ENCODE measurements at regions not wholly inside any gene's neighbourhood (a gene's known extent, or its start where the extent isn't known, plus 50 kb on each side); places are given as distances from the start of the nearest gene placed in this dataset.
"Not testable (repeated sequence)": the region's sequence is repeated elsewhere in the genome, so short reads cannot be mapped to it uniquely, and the experiment has no call there.

DNA sequence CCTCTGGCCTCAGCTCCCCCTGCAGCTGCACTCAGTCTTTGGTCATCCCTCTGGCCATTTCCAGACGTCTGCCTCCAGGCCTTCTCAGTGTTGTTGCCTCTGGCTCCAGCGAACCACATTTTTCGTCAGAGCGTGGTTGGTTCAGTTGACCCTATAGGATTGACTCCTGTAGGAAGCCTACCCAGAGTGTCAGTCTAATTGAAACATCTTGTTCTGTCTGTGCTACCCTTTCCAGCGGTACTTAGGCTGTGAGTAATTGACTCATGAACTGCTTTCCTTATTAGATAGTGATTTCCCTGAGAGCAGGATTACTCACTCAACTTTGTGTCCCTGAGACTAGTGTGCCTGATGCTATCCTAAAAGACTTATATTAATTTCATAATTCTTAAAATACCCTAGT is 373.2 kb downstream of the ATP23 start:
- DNase-seq = no peak

- DNase-seq = no peak
Measured at GRCh38 chr12:58316926-58317325, 375.6 kb downstream of the ATP23 start.

GRCh38 chr12:58321414-58321813 is 380.0 kb downstream of the ATP23 start:
- no peak for DNase-seq

DNA sequence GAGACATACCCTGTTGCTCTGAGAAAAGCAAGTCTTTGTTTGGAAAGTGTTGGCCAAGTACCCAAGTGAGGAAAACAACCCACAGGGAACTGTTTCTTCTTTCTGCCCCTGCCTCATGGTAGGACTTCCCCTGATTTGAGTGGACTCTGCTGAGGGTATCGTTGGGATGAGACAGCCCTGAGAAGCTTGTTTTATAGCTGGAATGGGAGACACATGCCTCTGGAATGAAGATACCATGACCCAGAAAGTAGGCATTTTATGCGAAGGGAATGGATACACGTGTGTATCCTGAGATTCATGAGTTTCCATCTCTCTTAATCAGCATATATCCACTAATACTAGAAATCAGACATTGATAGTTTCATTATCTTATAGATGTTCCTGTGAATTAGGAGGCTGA is 382.3 kb downstream of the ATP23 start:
- no peak for DNase-seq

- DNase-seq = no peak
Measured at GRCh38 chr12:58325561-58325960, 384.2 kb downstream of the ATP23 start.

GRCh38 chr12:58326534-58326933 is 385.2 kb downstream of the ATP23 start:
- DNase-seq = no peak

DNA sequence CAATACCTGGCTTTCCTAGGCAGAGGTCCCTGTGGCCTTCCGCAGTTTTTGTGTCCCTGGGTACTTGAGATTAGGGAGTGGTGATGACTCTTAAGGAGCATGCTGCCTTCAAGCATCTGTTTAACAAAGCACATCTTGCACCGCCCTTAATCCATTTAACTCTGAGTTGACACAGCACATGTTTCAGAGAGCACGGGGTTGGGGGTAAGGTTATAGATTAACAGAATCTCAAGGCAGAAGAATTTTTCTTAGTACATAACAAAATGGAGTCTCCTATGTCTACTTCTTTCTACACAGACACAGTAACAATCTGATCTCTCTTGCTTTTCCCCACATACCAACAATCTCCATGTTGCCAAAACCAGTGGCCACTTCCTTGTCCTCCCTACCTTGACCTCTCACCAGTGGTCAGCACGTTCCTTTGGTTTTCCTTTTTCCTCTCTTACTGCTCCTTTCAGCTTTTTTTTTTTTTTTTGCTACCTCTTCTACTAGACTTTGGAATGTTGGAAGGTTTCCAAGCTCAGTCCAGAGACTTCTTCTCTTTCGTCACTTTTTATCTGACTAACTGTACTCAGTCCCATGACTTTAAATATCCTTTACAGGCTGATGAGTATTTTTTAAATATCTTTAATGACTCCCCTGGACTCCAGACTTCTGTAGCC is 395.3 kb downstream of the ATP23 start:
- not testable (repeated sequence) for DNase-seq

DNA sequence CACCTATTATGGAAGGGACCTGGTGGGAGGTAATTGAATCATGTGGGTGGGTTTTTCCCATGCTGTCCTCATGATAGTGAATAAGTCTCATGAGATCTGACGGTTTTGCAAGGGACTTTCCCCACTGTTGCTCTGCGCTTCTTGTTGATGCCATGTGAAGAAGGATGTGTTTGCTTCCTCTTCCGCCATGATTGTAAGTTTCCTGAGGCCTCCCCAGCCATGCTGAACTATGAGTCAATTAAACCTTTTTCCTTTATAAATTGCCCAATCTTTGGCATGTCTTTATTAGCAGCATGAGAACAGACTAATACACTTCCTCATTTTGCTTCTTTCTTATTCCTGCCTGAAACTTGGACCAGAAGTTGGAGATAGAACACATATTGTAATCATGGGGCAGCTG is 396.2 kb downstream of the ATP23 start:
- DNase-seq = not testable (repeated sequence)

DNA sequence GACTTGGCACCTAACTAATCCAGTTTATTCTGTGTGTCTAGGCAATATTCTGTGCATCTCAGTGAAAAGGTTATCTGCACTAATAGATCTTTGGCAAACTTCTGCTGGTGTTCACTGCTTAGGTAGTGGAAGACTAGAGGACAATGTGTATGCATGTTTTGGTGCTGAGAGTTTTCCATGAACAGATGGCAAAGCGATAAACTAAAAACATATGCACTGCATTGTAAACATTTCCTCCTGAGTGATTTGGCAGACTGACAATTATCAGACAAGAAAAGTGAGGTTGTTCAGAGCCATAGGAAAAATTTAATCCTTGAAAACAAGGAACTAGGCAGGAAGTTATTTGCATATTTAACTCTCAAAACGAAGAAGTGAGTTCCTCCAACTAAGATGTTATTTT is 400.4 kb downstream of the ATP23 start:
- DNase-seq = no peak

- DNase-seq = no peak
Measured at GRCh38 chr12:58342736-58343135, 401.4 kb downstream of the ATP23 start.

DNA sequence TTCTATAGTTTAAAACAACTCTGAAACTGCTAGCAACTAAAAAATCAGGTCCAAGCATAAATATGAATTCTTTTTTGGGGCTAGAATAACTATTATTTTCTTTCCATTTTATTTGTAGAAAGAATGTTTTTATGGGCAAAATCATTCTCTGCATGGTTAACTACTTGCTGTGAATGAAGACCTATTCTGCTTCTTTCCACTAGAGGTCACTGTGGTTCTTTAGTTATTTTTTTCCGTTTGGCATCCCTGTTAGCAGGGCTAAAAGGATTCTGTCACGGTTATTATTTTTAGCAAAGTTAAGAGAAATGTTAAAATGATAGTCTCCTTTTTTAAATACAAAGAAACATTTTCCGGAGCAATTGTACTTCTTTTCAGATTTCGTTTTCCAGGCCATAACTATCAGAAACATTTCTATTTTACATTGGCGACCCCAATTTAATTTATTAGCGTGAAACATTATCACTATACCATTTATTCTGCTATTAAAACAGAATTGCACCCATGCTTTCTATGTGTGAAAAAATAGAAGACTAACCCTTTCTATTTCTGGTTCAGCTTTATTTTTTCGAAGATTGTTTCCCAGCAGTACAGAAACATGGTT is 404.8 kb downstream of the ATP23 start:
- no peak for DNase-seq

DNA sequence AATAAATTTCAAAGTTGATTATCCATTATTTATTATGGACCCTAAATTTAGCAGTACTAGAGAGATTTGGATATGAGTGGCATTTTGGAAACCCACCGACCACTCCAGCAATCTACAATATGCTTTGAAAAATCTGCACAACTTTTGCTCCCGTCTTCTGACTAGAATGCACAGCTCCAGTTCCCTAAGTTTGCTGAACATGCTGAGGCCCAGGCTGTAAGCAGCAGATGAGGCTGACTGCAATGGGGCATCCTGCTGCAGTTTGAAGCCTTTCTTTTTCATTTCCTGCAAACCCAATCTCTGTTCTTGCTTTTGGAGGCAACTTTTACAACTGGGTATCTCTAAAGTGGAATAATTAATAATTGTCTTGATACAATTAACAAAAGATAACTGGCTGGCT is 405.8 kb downstream of the ATP23 start:
- DNase-seq = no peak

GRCh38 chr12:58347691-58348090 is 406.3 kb downstream of the ATP23 start:
- DNase-seq = no peak

GRCh38 chr12:58349161-58349560 is 407.8 kb downstream of the ATP23 start:
- no peak for DNase-seq

GRCh38 chr12:58356794-58357193 is 415.4 kb downstream of the ATP23 start:
- DNase-seq = no peak

GRCh38 chr12:58357511-58357910 is 416.1 kb downstream of the ATP23 start:
- no peak for DNase-seq

GRCh38 chr12:58358369-58358768 is 417.0 kb downstream of the ATP23 start:
- no peak for DNase-seq

DNA sequence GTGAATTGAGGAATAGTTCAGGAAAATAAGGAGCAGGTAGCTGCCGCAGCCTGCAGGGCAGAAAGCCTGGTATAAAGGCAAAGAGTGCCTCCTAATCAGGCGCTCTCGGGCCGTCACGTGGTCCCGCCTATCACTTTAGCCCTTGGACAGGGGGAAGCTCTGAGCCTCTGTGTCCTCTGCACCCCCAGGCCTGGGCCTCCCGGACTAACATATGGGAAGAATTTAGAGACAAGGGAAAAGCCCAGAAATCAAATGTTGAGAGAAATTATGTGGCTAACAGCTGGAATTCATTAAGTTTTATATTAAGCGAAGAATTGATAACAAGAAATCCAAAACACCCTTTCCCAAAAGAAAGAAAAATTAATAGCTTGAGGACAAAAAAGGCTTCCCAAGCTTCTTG is 417.7 kb downstream of the ATP23 start:
- DNase-seq = no peak

DNA sequence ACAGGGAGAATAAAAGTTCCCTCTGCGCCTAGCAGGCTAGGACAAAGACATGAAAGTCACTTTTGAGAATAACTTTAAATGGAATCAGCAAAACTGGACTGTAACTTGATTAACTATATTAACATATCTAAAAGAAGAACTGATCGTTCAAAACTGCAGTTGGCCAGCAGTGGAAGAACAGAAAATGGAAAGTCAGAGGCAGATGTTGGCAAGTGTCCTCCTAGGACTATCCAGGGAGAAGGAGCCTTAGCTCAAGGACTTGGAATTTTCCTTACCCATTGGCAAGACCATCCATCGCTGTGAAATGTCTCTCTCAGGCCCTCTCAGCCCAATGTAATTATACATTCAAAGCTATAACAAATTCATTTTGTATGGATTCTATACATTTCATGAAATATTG is 419.7 kb downstream of the ATP23 start:
- no peak for DNase-seq

- DNase-seq = no peak
Measured at GRCh38 chr12:58363971-58364370, 422.6 kb downstream of the ATP23 start.

- no peak for DNase-seq
Measured at GRCh38 chr12:58364389-58365086, 423.2 kb downstream of the ATP23 start.

GRCh38 chr12:58365087-58365390 is 423.7 kb downstream of the ATP23 start:
- DNase-seq = no peak

DNA sequence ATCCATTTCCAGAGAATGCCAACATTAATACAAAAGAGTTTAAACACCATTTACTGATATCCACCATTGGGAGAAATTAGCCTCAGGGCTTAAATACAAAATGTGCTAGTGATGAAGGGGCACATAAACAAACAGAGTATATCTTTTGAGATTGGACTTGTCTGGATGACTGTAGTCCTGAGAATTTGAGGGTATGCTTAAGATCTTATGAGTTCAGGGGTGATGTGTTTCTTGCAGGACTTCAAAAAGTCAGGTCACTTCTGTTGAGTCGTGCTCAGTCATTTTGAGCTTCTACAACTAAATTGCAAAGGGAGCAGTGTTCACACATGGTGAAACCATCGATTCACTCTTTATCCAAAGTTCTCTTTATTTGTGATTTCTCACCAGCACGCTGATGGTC is 425.7 kb downstream of the ATP23 start:
- no peak for DNase-seq

DNA sequence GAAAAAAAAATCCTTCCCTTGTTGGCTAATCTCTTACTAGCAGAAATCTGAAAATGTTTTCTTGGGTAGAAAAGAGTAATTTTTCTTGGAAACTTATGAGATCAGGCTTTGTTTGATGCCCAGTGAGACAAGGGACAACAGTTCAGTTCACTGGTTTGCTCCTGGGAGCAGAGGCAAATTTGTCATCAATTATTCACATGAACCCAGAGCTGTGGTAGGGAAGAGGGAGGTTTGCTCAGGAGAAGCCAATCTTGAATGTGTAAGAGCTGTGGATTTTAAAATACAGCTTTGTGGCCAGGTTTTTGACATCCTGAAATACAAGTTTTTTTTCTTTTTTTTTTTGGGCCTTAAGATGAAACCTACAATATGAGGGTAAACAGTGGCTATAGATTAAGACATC is 426.6 kb downstream of the ATP23 start:
- DNase-seq = no peak

- no peak for DNase-seq
Measured at GRCh38 chr12:58369576-58369975, 428.2 kb downstream of the ATP23 start.
